Erythroblast (primary cell): ENCODE measurements at regions not wholly inside any gene's neighbourhood (a gene's known extent, or its start where the extent isn't known, plus 50 kb on each side); places are given as distances from the start of the nearest gene placed in this dataset.

Experiments
- GATA1 ChIP-seq: IDR thresholded peaks from 2 replicates; pipeline ENCODE4 v1.6.1; 2011; ENCODE audit warnings: low read depth, mild to moderate bottlenecking, control low read depth, low read length, moderate library complexity
- POLR2A ChIP-seq: IDR thresholded peaks from 2 replicates; pipeline ENCODE4 v1.6.1; 2011; ENCODE audit warnings: mild to moderate bottlenecking, low read length

- TF ChIP-seq POLR2A (no peak), GATA1 (no peak)
These were observed 139.3 kb downstream of the MRPL14 start for GRCh38 chr6:43987838-43988439.
